AG09309 (cell line): ENCODE measurements at regions not wholly inside any gene's neighbourhood (a gene's known extent, or its start where the extent isn't known, plus 50 kb on each side); places are given as distances from the start of the nearest gene placed in this dataset.

ENCODE experiments used
- DNase-seq: peaks from one replicate; pipeline ENCODE4 v3.0.0-alpha.2; 2010; ENCODE audit warnings: low read depth
- H3K4me3 ChIP-seq: 2 replicates; pipeline ENCODE4 v1.5.1; 2011; ENCODE audit warnings: mild to moderate bottlenecking, low read depth, low read length, moderate library complexity; ENCODE audit not compliant: control insufficient read depth
- CTCF ChIP-seq: IDR thresholded peaks from 2 replicates; pipeline ENCODE4 v1.5.1; 2011; ENCODE audit warnings: mild to moderate bottlenecking, low read depth, low read length, inconsistent platforms; ENCODE audit not compliant: insufficient read depth, control insufficient read depth; ENCODE audit errors: missing control alignments

- no peak for TF ChIP-seq CTCF
- DNase-seq = no peak
These were observed 142.3 kb downstream of the ABCC12 start for GRCh38 chr16:48013491-48013901.

GRCh38 chr16:48011878-48012658, 143.7 kb downstream of the ABCC12 start:
- DNase-seq = no peak
- TF ChIP-seq CTCF = no peak
- H3K4me3 ChIP-seq = no peak overlapping the region

More at GRCh38 chr16:48013491-48013901, 142.3 kb downstream of the ABCC12 start:
- H3K4me3 ChIP-seq = no peak overlapping the region

- DNase-seq = no peak
These were observed 144.3 kb downstream of the ABCC12 start for GRCh38 chr16:48011466-48011865.

GRCh38 chr16:48008011-48008525, 147.7 kb downstream of the ABCC12 start:
- no peak for DNase-seq
- H3K4me3 ChIP-seq = no peak overlapping the region

More at GRCh38 chr16:48011466-48011865, 144.3 kb downstream of the ABCC12 start:
- TF ChIP-seq CTCF = no peak
- no peak overlapping the region for H3K4me3 ChIP-seq

GRCh38 chr16:48004141-48004695, 151.6 kb downstream of the ABCC12 start:
- no peak for DNase-seq
- no peak overlapping the region for H3K4me3 ChIP-seq

More at GRCh38 chr16:48008011-48008525, 147.7 kb downstream of the ABCC12 start:
- TF ChIP-seq CTCF = no peak

More at GRCh38 chr16:48004141-48004695, 151.6 kb downstream of the ABCC12 start:
- no peak for TF ChIP-seq CTCF
